GM19463 (cell line): ENCODE measurements at regions not wholly inside any gene's neighbourhood (a gene's known extent, or its start where the extent isn't known, plus 50 kb on each side); places are given as distances from the start of the nearest gene placed in this dataset.
"Not testable (repeated sequence)": the region's sequence is repeated elsewhere in the genome, so short reads cannot be mapped to it uniquely, and the experiment has no call there.

Source experiments
- ATAC-seq: cut with Tn5 transposase; IDR thresholded peaks from one replicate; pipeline ENCODE4 v1.9.1; 2021; ENCODE audit warnings: mild to moderate bottlenecking, moderate library complexity; ENCODE audit not compliant: unreplicated experiment

GRCh38 chr22:25482868-25483639, 81.4 kb upstream of the GRK3 start:
- no peak for ATAC-seq

GRCh38 chr22:25483931-25484330, 80.5 kb upstream of the GRK3 start:
- no peak for ATAC-seq

GRCh38 chr22:25484521-25485315, 79.8 kb upstream of the GRK3 start:
- no peak for ATAC-seq

- peak; percentile 61 for ATAC-seq
These were observed 78.6 kb upstream of the GRK3 start for GRCh38 chr22:25485626-25486545.

GRCh38 chr22:25487508-25487907, 77.0 kb upstream of the GRK3 start:
- no peak for ATAC-seq

- no peak for ATAC-seq
These were observed 76.0 kb upstream of the GRK3 start for GRCh38 chr22:25488244-25489020.

- no peak for ATAC-seq
These were observed 74.5 kb upstream of the GRK3 start for GRCh38 chr22:25489947-25490346.

GRCh38 chr22:25490896-25491295, 73.6 kb upstream of the GRK3 start:
- no peak for ATAC-seq

GRCh38 chr22:25492162-25492561, 72.3 kb upstream of the GRK3 start:
- ATAC-seq, result no peak

- no peak for ATAC-seq
These were observed 71.4 kb upstream of the GRK3 start for GRCh38 chr22:25492841-25493734.

GRCh38 chr22:25493794-25494193, 70.7 kb upstream of the GRK3 start:
- no peak for ATAC-seq

- peak; percentile 81 for ATAC-seq
These were observed 69.7 kb upstream of the GRK3 start for GRCh38 chr22:25494774-25495173.

- ATAC-seq, result no peak
These were observed 69.2 kb upstream of the GRK3 start for GRCh38 chr22:25495285-25495684.

- no peak for ATAC-seq
These were observed 67.9 kb upstream of the GRK3 start for GRCh38 chr22:25496396-25497064.

GRCh38 chr22:25497181-25497641, 67.3 kb upstream of the GRK3 start:
- no peak for ATAC-seq

- no peak for ATAC-seq
These were observed 66.8 kb upstream of the GRK3 start for GRCh38 chr22:25497716-25498115.

GRCh38 chr22:25500671-25501070, 63.8 kb upstream of the GRK3 start:
- not testable (repeated sequence) for ATAC-seq

GRCh38 chr22:25504017-25504416, 60.5 kb upstream of the GRK3 start:
- not testable (repeated sequence) for ATAC-seq

- ATAC-seq, result no peak
These were observed 56.3 kb upstream of the GRK3 start for GRCh38 chr22:25508161-25508560.
